Muscle of leg (tissue), 3 donors: ENCODE measurements at regions not wholly inside any gene's neighbourhood (a gene's known extent, or its start where the extent isn't known, plus 50 kb on each side); places are given as distances from the start of the nearest gene placed in this dataset.
A peak's percentile ranks its signal among the peaks of the same experiment; 100 is the strongest.

Source experiments
- DNase-seq: peaks from one replicate; pipeline ENCODE4 v3.0.0; 2013
- H3K27ac ChIP-seq: one replicate; pipeline ENCODE4 v1.5.1; 2013; ENCODE audit warnings: mild to moderate bottlenecking, low read length, control low read depth
- H3K27me3 ChIP-seq: one replicate; pipeline ENCODE4 v1.6.1; 2013; ENCODE audit warnings: low read length; ENCODE audit not compliant: control insufficient read depth, insufficient read depth
- H3K36me3 ChIP-seq: one replicate; pipeline ENCODE4 v1.6.1; 2013; ENCODE audit warnings: low read length; ENCODE audit not compliant: control insufficient read depth, insufficient read depth
- H3K4me1 ChIP-seq: one replicate; pipeline ENCODE4 v1.6.1; 2013; ENCODE audit warnings: low read length; ENCODE audit not compliant: control insufficient read depth, insufficient read depth
- H3K4me3 ChIP-seq: one replicate; pipeline ENCODE4 v1.5.1; 2013; ENCODE audit warnings: low read length, control low read depth
- H3K9me3 ChIP-seq: replicated peaks from 2 replicates; pipeline ENCODE4 v1.6.1; 2013; ENCODE audit warnings: low read depth, low read length; ENCODE audit not compliant: control insufficient read depth
- WGBS: methylation state at CpG from one replicate; pipeline ENCODE4 v1.1.5; 2013; ENCODE audit warnings: missing lambda C conversion rate; ENCODE audit not compliant: insufficient coverage; 5-methylcytosine and 5-hydroxymethylcytosine counted together

- no peak for DNase-seq
- Histone ChIP-seq H3K27ac (peak overlapping the region; percentile 81), H3K36me3 (no peaks in the 10 kb centered on the region), H3K4me1 (peaks cover 55% of the 10 kb centered on the region), H3K4me3 (no peak overlapping the region), H3K27me3 (peaks cover 32% of the 10 kb centered on the region), H3K9me3 (no peaks in the 10 kb centered on the region)
- WGBS: 73% methylated on average over 19 of the region's 20 CpGs
These were observed 137.9 kb upstream of the PRR20G start for GRCh38 chr3:127425505-127426443.

DNA sequence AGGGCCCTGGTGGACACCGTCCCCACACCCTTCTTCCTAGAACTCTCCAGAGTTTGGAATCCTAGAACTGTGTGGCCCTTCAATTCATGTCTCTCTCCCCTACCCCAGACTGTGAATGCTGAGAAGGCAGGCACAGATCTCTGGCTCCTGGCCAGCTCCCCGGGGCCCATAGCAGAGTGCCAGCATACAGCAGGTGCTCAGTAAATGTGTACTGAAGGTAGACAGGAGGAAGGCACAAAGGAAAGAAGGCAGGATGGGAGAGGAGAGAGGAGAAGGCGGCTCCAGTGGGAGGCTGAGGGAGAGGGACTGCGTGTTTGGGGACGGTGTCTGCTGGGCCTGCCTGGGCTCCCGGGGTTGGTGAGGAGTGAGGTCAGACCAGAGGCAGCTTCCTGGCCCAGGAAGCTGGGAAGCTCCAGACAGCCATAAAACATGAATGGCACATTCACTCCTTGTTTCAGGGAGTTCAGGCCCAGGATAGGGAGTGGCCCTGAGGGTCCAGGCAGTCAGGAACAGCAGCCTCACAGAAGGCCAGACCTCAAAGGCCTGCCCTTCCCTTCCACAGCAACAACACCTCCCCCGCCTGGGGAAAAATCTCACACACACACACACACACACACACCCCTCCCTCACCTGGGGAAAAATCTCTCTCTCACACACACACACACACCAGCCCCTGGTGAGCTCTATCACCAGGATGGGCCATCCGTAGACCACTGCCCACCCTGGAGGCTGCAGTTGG lies 137.1 kb upstream of the PRR20G start:
- no peak for DNase-seq
- peaks cover 58% of the 10 kb centered on the region for H3K4me1 ChIP-seq
- H3K9me3 ChIP-seq: no peaks in the 10 kb centered on the region
- peaks cover 38% of the 10 kb centered on the region for H3K27me3 ChIP-seq
- no peak overlapping the region for H3K4me3 ChIP-seq
- no peak overlapping the region for H3K27ac ChIP-seq
- 54% methylated on average over 6 of the region's 8 CpGs for WGBS
- no peaks in the 10 kb centered on the region for H3K36me3 ChIP-seq

DNA sequence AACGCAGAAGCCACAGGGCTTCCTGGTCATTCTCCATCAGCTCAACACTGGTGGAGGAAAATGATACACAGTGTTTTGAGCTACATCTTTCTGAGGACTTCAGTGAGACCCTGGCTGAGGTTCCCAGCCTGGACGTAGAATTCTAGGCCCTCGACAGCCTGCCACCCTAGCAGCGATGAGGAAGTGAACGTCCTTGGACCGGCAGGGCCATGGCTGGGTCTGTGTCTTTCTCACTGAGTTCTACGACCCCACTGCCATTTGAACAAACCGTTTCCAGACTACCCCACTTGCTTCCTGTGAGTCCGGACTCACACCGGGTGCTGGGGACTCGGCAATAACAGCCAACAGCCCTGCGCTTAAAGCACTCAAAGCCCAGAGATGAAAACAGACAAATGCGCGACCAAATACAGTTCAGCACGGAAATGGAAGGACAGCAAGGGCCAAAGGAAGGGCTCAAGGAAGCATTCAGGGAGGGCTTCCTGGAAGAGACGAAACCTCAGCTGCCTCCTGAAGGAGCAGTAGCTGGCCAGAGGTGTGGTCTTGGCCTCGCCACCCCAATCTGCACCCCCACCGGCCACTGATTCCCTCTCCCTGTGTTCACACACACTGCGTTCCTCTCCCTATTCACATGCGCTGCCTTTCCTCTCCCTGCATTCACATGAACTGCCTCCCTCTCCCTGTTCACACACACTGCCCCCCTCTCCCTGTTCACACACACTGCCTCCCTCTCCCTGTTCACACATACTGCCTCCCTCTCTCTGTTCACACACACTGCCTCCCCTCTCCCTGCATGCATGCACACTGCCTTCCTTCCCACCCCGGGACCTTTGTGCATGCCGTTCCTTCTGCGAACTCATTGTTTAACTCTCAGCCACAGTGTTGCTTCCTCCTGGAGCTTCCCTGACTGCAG lies 136.3 kb upstream of the PRR20G start:
- no peak for DNase-seq
- Histone ChIP-seq H3K36me3 (no peaks in the 10 kb centered on the region), H3K4me1 (peaks cover 59% of the 10 kb centered on the region), H3K4me3 (no peak overlapping the region), H3K9me3 (no peaks in the 10 kb centered on the region), H3K27ac (no peak overlapping the region), H3K27me3 (peaks cover 41% of the 10 kb centered on the region)
- 79% methylated on average over 22 of the region's 23 CpGs for WGBS

DNA sequence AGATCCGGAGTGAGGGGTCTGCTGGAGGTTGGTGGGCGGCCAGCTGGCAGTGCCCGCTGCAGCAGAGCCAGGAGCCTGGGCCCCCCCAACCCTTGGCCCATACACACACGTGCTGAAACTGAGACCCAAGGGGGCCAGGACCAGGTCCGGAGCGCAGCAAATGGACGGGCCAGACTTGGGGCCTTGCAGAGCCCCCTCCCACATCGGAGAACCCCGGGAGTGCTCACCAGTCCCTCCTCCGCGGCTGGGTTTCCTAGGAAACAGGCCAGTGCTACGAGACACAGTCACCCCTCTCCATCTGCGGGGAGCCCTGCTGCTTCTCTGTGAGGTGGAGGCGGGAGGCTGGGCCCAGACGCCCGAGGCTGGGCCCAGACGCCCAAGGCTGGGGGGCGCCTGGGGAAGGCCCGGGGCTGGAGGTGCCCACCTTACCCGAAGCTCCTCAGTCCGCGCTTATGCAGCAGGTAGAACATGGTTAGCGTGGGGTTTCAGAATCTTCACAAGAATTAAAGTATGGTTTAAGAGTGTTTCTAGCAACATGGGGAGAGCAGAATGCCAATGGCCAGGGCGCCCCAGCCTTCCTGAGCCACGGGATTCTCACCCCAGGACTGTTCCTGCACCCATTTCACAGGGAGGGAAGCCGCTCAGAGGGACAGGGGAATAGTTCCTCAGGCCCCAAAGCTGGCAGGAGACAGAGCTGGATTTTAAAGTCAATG lies 135.0 kb upstream of the PRR20G start:
- H3K27ac ChIP-seq: no peak overlapping the region
- H3K4me3 ChIP-seq: no peak overlapping the region
- peaks cover 62% of the 10 kb centered on the region for H3K4me1 ChIP-seq
- WGBS: 42% methylated on average over 18 of the region's 26 CpGs
- DNase-seq: no peak
- peaks cover 39% of the 10 kb centered on the region for H3K27me3 ChIP-seq
- H3K9me3 ChIP-seq: no peaks in the 10 kb centered on the region
- H3K36me3 ChIP-seq: no peaks in the 10 kb centered on the region

DNA sequence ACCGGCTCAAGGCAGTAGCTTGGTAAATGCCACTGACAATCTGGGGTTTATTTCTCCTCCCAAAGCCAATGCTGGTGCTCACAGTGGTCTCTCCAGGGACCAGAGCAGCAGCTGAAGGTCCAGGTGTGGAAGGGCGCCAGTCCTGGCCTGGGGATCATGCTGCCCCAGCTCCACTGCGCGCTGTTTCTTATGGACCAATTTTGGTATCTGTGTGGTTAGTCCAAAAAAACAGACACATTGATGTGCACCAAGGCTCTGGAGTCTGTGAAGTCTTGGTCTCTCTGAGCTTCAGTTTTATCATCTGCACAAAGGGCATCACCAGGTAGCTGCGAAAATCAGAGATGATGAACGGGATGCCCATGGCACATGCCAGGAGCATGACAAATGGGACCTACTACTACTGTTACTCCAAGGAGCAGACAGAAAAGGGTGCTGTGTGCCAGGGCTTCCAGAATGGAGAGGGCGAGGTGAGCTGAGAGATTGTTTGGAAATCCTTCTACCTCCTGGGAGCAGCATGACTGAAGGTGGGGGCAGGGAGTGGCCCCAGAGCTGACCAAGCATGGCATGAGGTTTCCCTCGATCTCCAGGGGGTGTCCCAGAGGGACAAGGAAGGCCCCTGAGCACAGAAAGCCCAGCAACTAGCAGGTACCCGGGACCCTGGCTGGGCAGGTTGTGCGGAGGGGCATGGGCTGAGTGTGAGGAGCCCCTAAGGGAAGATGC lies 134.3 kb upstream of the PRR20G start:
- no peaks in the 10 kb centered on the region for H3K36me3 ChIP-seq
- no peaks in the 10 kb centered on the region for H3K9me3 ChIP-seq
- no peak overlapping the region for H3K27ac ChIP-seq
- peaks cover 35% of the 10 kb centered on the region for H3K27me3 ChIP-seq
- no peak for DNase-seq
- 78% methylated on average over 8 of the region's 10 CpGs for WGBS
- no peak overlapping the region for H3K4me3 ChIP-seq
- H3K4me1 ChIP-seq: peaks cover 57% of the 10 kb centered on the region

DNA sequence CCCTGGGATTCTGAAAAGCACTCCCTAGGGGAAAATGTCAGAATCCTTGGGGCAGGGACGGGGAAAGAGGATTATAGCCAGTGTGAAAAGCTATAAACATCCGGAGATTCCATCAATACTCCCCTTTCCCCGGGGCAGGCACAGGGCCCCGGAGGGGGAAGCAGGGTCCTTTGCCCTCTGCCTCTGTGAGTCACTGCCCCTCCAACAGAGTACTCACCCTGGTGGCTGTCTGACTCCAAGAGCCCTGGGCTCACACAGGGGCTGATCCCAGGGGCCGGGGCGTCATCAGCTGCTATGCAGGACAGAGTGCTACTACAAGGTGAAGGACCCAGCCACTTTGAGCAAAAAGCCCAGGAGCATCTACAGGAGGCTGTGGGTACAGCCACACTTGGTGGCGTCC lies 133.0 kb upstream of the PRR20G start:
- no peak for DNase-seq
- no peak overlapping the region for H3K27ac ChIP-seq
- peaks cover 44% of the 10 kb centered on the region for H3K4me1 ChIP-seq
- H3K4me3 ChIP-seq: no peak overlapping the region
- H3K27me3 ChIP-seq: peaks cover 32% of the 10 kb centered on the region
- WGBS: 53% methylated on average over 3 of the region's 7 CpGs
- H3K9me3 ChIP-seq: no peaks in the 10 kb centered on the region
- H3K36me3 ChIP-seq: no peaks in the 10 kb centered on the region

GRCh38 chr3:127419641-127420553 lies 132.1 kb upstream of the PRR20G start:
- WGBS: 68% methylated on average over 9 of the region's 12 CpGs
- Histone ChIP-seq H3K9me3 (no peaks in the 10 kb centered on the region), H3K4me1 (peaks cover 35% of the 10 kb centered on the region), H3K27me3 (peaks cover 30% of the 10 kb centered on the region), H3K27ac (no peak overlapping the region), H3K4me3 (no peak overlapping the region), H3K36me3 (no peaks in the 10 kb centered on the region)
- no peak for DNase-seq

- DNase-seq: no peak
- H3K4me1 ChIP-seq: peaks cover 30% of the 10 kb centered on the region
- 67% methylated on average over 2 of the region's 5 CpGs for WGBS
- H3K36me3 ChIP-seq: no peaks in the 10 kb centered on the region
- H3K9me3 ChIP-seq: no peaks in the 10 kb centered on the region
- H3K27ac ChIP-seq: no peak overlapping the region
- peaks cover 30% of the 10 kb centered on the region for H3K27me3 ChIP-seq
- H3K4me3 ChIP-seq: no peak overlapping the region
These were observed 131.3 kb upstream of the PRR20G start for GRCh38 chr3:127419182-127419581.
